ENCODE measurements at regions not wholly inside any gene's neighbourhood (a gene's known extent, or its start where the extent isn't known, plus 50 kb on each side); places are given as distances from the start of the nearest gene placed in this dataset.

DNA sequence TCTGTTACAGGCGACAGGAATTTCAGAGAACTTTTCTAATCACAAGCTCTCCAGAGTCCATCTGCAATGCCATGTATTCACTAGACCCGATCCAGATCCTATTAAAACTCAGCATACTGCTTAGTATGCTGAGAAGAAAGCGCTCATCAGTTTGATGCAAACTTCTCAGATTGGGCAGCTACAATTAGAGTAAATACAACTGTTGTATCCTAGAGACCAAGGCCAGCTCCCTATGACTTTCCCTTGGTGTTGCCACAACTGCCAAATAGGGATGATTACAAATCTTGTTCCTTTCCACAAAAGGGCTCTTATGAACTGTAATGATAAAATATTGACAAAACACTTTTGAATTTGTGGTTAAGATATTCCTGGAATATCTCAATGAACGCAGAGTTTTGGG, 191.2 kb downstream of the SPRY2 start:
- no peak for TF ChIP-seq EZH2 (IDR thresholded peaks at IDR 0.05; ENCODE audit: borderline replicate concordance, low read depth, low read length, poor library complexity, severe bottlenecking)
- TF ChIP-seq CTCF (conservative IDR thresholded peaks at IDR 0.05; ENCODE audit: low read depth, low read length): no peak
